HG03139 (cell line): ENCODE measurements at regions not wholly inside any gene's neighbourhood (a gene's known extent, or its start where the extent isn't known, plus 50 kb on each side); places are given as distances from the start of the nearest gene placed in this dataset.
"Not testable (repeated sequence)": the region's sequence is repeated elsewhere in the genome, so short reads cannot be mapped to it uniquely, and the experiment has no call there.

Experiments
- ATAC-seq: cut with Tn5 transposase; IDR thresholded peaks from one replicate; pipeline ENCODE4 v1.9.1; 2021; ENCODE audit not compliant: unreplicated experiment

- ATAC-seq, result no peak
These were observed 328.4 kb upstream of the INTU start for GRCh38 chr4:127304356-127304755.

- ATAC-seq, result no peak
These were observed 324.8 kb upstream of the INTU start for GRCh38 chr4:127307996-127308395.

- no peak for ATAC-seq
These were observed 323.2 kb upstream of the INTU start for GRCh38 chr4:127309369-127310102.

- no peak for ATAC-seq
These were observed 321.4 kb upstream of the INTU start for GRCh38 chr4:127311371-127311770.

GRCh38 chr4:127311924-127312323, 320.8 kb upstream of the INTU start:
- no peak for ATAC-seq

- no peak for ATAC-seq
These were observed 319.0 kb upstream of the INTU start for GRCh38 chr4:127313767-127314166.

GRCh38 chr4:127327491-127327890, 305.3 kb upstream of the INTU start:
- ATAC-seq, result no peak

- no peak for ATAC-seq
These were observed 297.6 kb upstream of the INTU start for GRCh38 chr4:127335073-127335620.

GRCh38 chr4:127335732-127336131, 297.0 kb upstream of the INTU start:
- ATAC-seq, result no peak

GRCh38 chr4:127343123-127343522, 289.6 kb upstream of the INTU start:
- not testable (repeated sequence) for ATAC-seq

- ATAC-seq, result no peak
These were observed 288.7 kb upstream of the INTU start for GRCh38 chr4:127344071-127344470.

- ATAC-seq, result no peak
These were observed 284.8 kb upstream of the INTU start for GRCh38 chr4:127347936-127348335.

GRCh38 chr4:127352220-127353113, 280.3 kb upstream of the INTU start:
- ATAC-seq, result no peak

GRCh38 chr4:127355743-127356142, 277.0 kb upstream of the INTU start:
- ATAC-seq, result no peak

GRCh38 chr4:127357765-127358164, 275.0 kb upstream of the INTU start:
- no peak for ATAC-seq

GRCh38 chr4:127362686-127363085, 270.1 kb upstream of the INTU start:
- no peak for ATAC-seq

GRCh38 chr4:127364397-127364796, 268.4 kb upstream of the INTU start:
- no peak for ATAC-seq

GRCh38 chr4:127364911-127365310, 267.8 kb upstream of the INTU start:
- no peak for ATAC-seq

GRCh38 chr4:127370604-127371003, 262.2 kb upstream of the INTU start:
- ATAC-seq, result no peak

GRCh38 chr4:127379499-127379898, 253.3 kb upstream of the INTU start:
- ATAC-seq, result no peak

GRCh38 chr4:127379948-127380347, 252.8 kb upstream of the INTU start:
- ATAC-seq, result not testable (repeated sequence)

GRCh38 chr4:127383666-127384065, 249.1 kb upstream of the INTU start:
- no peak for ATAC-seq
